Kidney (tissue), 13 donors: ENCODE measurements at regions not wholly inside any gene's neighbourhood (a gene's known extent, or its start where the extent isn't known, plus 50 kb on each side); places are given as distances from the start of the nearest gene placed in this dataset.

Experiments
- DNase-seq, 5 donors: peaks; one replicate each; pipeline ENCODE4 v3.0.0-alpha.2; 2013 to 2020
- FAIRE-seq: peaks from 2 replicates; lab custom pipeline; 2012; peaks lifted over from hg19 to GRCh38; lab: Jason Lieb, UNC
- H3K27ac ChIP-seq, 2 donors: one replicate each; pipeline ENCODE4 v1.7.0; 2013; ENCODE audit warnings: low read depth in 2 of 2, low read length in 2 of 2, inconsistent platforms in 1 of 2
- H3K27me3 ChIP-seq: one replicate; pipeline ENCODE4 v1.7.1; 2013; ENCODE audit warnings: low read length, inconsistent platforms; ENCODE audit not compliant: control insufficient read depth, insufficient read depth
- H3K36me3 ChIP-seq, 3 donors: one replicate each; pipeline versions ENCODE4 v1.7.0 to v1.7.1; 2013; ENCODE audit warnings: low read length in 3 of 3, control low read depth in 1 of 3, inconsistent platforms in 1 of 3; ENCODE audit not compliant: insufficient read depth in 3 of 3, control insufficient read depth in 2 of 3
- H3K4me1 ChIP-seq, 3 donors: one replicate each; pipeline versions ENCODE4 v1.7.0 to v1.7.1; 2013; ENCODE audit warnings: low read length in 3 of 3, inconsistent platforms in 1 of 3, low read depth in 1 of 3; ENCODE audit not compliant: control insufficient read depth in 2 of 3, insufficient read depth in 2 of 3
- H3K4me3 ChIP-seq, 3 donors: one replicate each; pipeline versions ENCODE4 v1.7.0 to v1.8.1; 2013; ENCODE audit warnings: low read length in 3 of 3, control low read depth in 1 of 3, inconsistent platforms in 1 of 3
- H3K9ac ChIP-seq, 3 donors: one replicate each; pipeline versions ENCODE4 v1.7.0 to v1.7.1; 2013; ENCODE audit warnings: low read length in 3 of 3, control low read depth in 1 of 3, inconsistent platforms in 1 of 3
- H3K9me3 ChIP-seq, 3 donors: one replicate each; pipeline versions ENCODE4 v1.7.0 to v1.7.1; 2013; ENCODE audit warnings: low read length in 3 of 3, control low read depth in 1 of 3, inconsistent platforms in 1 of 3; ENCODE audit not compliant: control insufficient read depth in 2 of 3, insufficient read depth in 1 of 3
- CTCF ChIP-seq: IDR thresholded peaks from 3 replicates; pipeline ENCODE4 v1.5.1; 2012; ENCODE audit warnings: mild to moderate bottlenecking, moderate library complexity, borderline replicate concordance; ENCODE audit not compliant: insufficient read depth; ENCODE audit errors: extremely low read depth
- intact Hi-C: fragments of 100-400 bp; cut with DNase I; formaldehyde crosslinking; loops from one replicate; pipeline ENCODE4 v1.11.1; 2022
- donor health status: control.
- donor health status: control.
- donor health status: control.
- donor health status: control.
- donor health status: control.
- donor health status: DM: yes; HTN: yes; CAD: no.
- donor health status: Normal renal cell carcinoma (clear cell type).

GRCh38 chr13:106709522-106709921 lies 141.6 kb upstream of the ARGLU1 start:
- intact Hi-C loops = no loop called here
- Histone ChIP-seq H3K4me1 (no peaks in the 10 kb centered on the region), H3K27me3 (no peaks in the 10 kb centered on the region), H3K27ac (peak overlapping the region; percentile 39 to 68), H3K9me3 (no peaks in the 10 kb centered on the region), H3K36me3 (no peaks in the 10 kb centered on the region), H3K4me3 (no peak overlapping the region), H3K9ac (no peak overlapping the region)
- no peak for FAIRE-seq
- DNase-seq = peak in 1 of 5 donors; percentile 31
- TF ChIP-seq CTCF = no peak

- Histone ChIP-seq H3K4me1 (no peaks in the 10 kb centered on the region), H3K36me3 (no peaks in the 10 kb centered on the region), H3K9ac (no peak overlapping the region), H3K9me3 (no peaks in the 10 kb centered on the region), H3K27ac (peak overlapping the region; percentile 34 to 61), H3K4me3 (no peak overlapping the region), H3K27me3 (no peaks in the 10 kb centered on the region)
- peak in 2 of 5 donors; percentile 43 to 59 for DNase-seq
- no peak for TF ChIP-seq CTCF
- intact Hi-C loops = no loop called here
- no peak for FAIRE-seq
Measured at GRCh38 chr13:106702505-106702904, 134.6 kb upstream of the ARGLU1 start.

GRCh38 chr13:106701771-106702341 lies 133.9 kb upstream of the ARGLU1 start:
- Histone ChIP-seq H3K4me3 (no peak overlapping the region), H3K27ac (no peak overlapping the region), H3K27me3 (no peaks in the 10 kb centered on the region), H3K9me3 (no peaks in the 10 kb centered on the region), H3K4me1 (no peaks in the 10 kb centered on the region), H3K9ac (no peak overlapping the region), H3K36me3 (no peaks in the 10 kb centered on the region)
- FAIRE-seq = no peak
- no peak for TF ChIP-seq CTCF
- intact Hi-C loops = no loop called here
- DNase-seq = peak in 3 of 5 donors; percentile 31 to 75 (median 58)

- no peaks in the 10 kb centered on the region for H3K27me3 ChIP-seq
- H3K4me1 ChIP-seq = no peaks in the 10 kb centered on the region
- DNase-seq (no peak), FAIRE-seq (no peak)
- H3K9me3 ChIP-seq = no peaks in the 10 kb centered on the region
- intact Hi-C loops = no loop called here
- H3K9ac ChIP-seq = no peak overlapping the region
- H3K4me3 ChIP-seq = no peak overlapping the region
- H3K27ac ChIP-seq = no peak overlapping the region
- TF ChIP-seq CTCF = no peak
- no peaks in the 10 kb centered on the region for H3K36me3 ChIP-seq
Measured at GRCh38 chr13:106700439-106700838, 132.5 kb upstream of the ARGLU1 start.
